ENCODE measurements at regions not wholly inside any gene's neighbourhood (a gene's known extent, or its start where the extent isn't known, plus 50 kb on each side); places are given as distances from the start of the nearest gene placed in this dataset.
"Not testable (repeated sequence)": the region's sequence is repeated elsewhere in the genome, so short reads cannot be mapped to it uniquely, and the experiment has no call there.

DNA sequence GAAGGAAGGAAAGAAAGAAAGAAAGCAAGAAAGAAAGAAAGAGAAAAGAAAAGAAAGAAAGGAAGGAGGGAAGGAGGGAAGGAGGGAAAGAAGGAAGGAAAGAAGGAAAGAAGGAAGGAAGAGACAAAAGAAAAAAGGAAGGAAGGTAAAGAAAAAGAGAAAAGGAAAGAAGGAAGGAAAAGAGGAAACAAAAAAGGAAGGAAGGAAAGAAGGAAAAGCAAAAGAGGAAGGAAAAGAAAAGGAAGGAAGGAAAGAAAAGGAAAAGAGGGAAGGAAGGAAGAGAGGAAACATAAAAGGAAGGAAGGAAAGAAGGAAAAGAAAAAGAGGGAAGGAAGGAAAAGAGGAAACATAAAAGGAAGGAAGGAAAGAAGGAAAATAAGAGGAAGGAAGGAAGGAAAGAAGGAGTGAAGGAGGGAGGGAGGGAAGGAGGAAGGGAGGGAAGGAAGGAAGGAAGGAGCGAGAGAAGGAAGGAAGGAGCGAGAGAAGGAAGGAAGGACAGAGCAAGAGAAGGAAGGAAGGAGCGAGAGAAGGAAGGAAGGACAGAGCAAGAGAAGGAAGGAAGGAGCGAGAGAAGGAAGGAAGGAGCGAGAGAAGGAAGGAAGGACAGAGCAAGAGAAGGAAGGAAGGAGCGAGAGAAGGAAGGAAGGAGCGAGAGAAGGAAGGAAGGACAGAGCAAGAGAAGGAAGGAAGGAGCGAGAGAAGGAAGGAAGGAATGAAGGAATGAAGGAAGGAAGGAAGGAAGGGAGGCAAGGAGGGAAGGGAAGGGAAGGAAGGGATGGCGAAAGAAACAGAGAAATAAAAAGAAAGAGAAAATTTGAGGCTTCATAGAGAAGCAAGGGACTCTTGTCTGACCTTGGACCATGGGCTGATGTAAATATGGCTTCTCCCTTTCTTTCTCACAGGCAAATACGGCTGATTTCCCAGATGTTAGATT lies 266.3 kb downstream of the ASMT start:
- POLR2A ChIA-PET; ATAC-seq; in situ Hi-C loops (cut with HindIII; ENCODE audit: extremely low pct_ligation_motif_present, low pct_unique_long_range_greater_than_20kb); H3K4me3 ChIP-seq (replicated peaks in 1 of 3; ENCODE audit: insufficient read depth in 1 of 3, low read depth in 2 of 3, low read length in 3 of 3); BruUV-seq (replicated peaks); H3K79me2 ChIP-seq (ENCODE audit: insufficient read depth, low read length); H3K36me3 ChIP-seq (replicated peaks in 1 of 2; ENCODE audit: control insufficient read depth in 1 of 2, insufficient read depth in 2 of 2, low read length in 2 of 2); H3K27ac ChIP-seq (ENCODE audit: extremely low read length, insufficient read depth, low read length); CTCF ChIA-PET (ENCODE audit: low intra/inter-chr PET ratio, low total read pairs); H2AFZ ChIP-seq (ENCODE audit: low read length); H3K9me3 ChIP-seq (ENCODE audit: low read length); FAIRE-seq; H3K27me3 ChIP-seq (ENCODE audit: control insufficient read depth in 1 of 2, insufficient read depth in 2 of 2, low read length in 2 of 2); H3K4me2 ChIP-seq (ENCODE audit: low read depth, low read length); intact Hi-C loops (cut with micrococcal nuclease; ENCODE audit: unreplicated experiment); H4K20me1 ChIP-seq (ENCODE audit: insufficient read depth, low read length); H3K4me1 ChIP-seq (ENCODE audit: insufficient read depth, low read length); DNase-seq (ENCODE audit: low spot score); H3K9ac ChIP-seq (ENCODE audit: insufficient read depth, low read depth, low read length): not testable (repeated sequence)
- TF ChIP-seq, protein P1, sequence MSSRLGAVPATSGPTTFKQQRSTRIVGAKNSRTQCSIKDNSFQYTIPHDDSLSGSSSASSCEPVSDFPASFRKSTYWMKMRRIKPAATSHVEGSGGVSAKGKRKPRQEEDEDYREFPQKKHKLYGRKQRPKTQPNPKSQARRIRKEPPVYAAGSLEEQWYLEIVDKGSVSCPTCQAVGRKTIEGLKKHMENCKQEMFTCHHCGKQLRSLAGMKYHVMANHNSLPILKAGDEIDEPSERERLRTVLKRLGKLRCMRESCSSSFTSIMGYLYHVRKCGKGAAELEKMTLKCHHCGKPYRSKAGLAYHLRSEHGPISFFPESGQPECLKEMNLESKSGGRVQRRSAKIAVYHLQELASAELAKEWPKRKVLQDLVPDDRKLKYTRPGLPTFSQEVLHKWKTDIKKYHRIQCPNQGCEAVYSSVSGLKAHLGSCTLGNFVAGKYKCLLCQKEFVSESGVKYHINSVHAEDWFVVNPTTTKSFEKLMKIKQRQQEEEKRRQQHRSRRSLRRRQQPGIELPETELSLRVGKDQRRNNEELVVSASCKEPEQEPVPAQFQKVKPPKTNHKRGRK (CRISPR knock-in tag; IDR thresholded peaks at IDR 0.05), result peak; percentile 95
- peak; percentile 23 for TF ChIP-seq HNRNPK (IDR thresholded peaks at IDR 0.05; ENCODE audit: low read depth, low read length, poor library complexity, severe bottlenecking)
- 25% methylated on average over 10 of the region's 10 CpGs for WGBS (ENCODE audit: low lambda C conversion rate)

DNA sequence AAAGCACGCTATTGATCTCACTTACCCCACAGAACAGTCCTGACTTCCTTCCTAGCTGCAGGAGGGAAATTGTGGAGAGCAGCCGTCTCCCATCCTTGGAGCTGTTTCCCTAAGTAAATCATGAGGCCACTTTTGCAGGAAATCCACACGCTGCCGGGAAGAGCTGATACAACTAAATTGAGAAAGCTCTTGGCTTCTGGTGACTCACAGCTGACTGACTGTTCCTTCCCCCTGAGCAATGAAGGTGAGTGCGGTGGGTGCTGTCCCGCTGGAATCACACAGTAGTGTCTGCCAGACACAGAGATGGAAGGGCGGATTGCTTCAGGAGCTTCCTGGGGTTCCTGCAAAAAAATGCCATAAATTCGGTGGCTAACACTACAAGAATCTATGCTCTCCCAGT lies 268.9 kb downstream of the ASMT start:
- intact Hi-C loops (cut with micrococcal nuclease; ENCODE audit: unreplicated experiment), result no loop called here
- Histone ChIP-seq H3K9ac (ENCODE audit: insufficient read depth, low read depth, low read length) (no peak overlapping the region), H3K4me2 (ENCODE audit: low read depth, low read length) (no peak overlapping the region), H3K4me1 (ENCODE audit: insufficient read depth, low read length) (peaks cover 10% of the 10 kb centered on the region; the same call in 1 of the 2 replicates), H3K27me3 (ENCODE audit: control insufficient read depth in 1 of 2, insufficient read depth in 2 of 2, low read length in 2 of 2) (peaks cover 0 to 4% of the 10 kb centered on the region in 2 experiments; a peak in 2 of 5 replicates), H3K4me3 (replicated peaks in 1 of 3; ENCODE audit: insufficient read depth in 1 of 3, low read depth in 2 of 3, low read length in 3 of 3) (no peak overlapping the region), H4K20me1 (ENCODE audit: insufficient read depth, low read length) (no peaks in the 10 kb centered on the region), H3K79me2 (ENCODE audit: insufficient read depth, low read length) (no peaks in the 10 kb centered on the region), H3K27ac (ENCODE audit: extremely low read length, insufficient read depth, low read length) (no peak overlapping the region), H3K9me3 (ENCODE audit: low read length) (no peaks in the 10 kb centered on the region), H3K36me3 (replicated peaks in 1 of 2; ENCODE audit: control insufficient read depth in 1 of 2, insufficient read depth in 2 of 2, low read length in 2 of 2) (no peaks in the 10 kb centered on the region), H2AFZ (ENCODE audit: low read length) (no peak overlapping the region)
- no peak for FAIRE-seq
- BruUV-seq (replicated peaks), result no TSS peak
- WGBS (ENCODE audit: low lambda C conversion rate), result 22% methylated on average over 6 of the region's 8 CpGs
- no peak; the same call in 2 of the 3 replicates for ATAC-seq
- no peak for DNase-seq (ENCODE audit: low spot score)
- ChIA-PET CTCF (ENCODE audit: low intra/inter-chr PET ratio, low total read pairs) (no interaction called here), POLR2A (no interaction called here)
- in situ Hi-C loops (cut with HindIII; ENCODE audit: extremely low pct_ligation_motif_present, low pct_unique_long_range_greater_than_20kb), result no loop called here
- no peak for TF ChIP-seq NR2F1 (CRISPR knock-in tag; IDR thresholded peaks at IDR 0.05)
- TF ChIP-seq FOSL2 (CRISPR knock-in tag; IDR thresholded peaks at IDR 0.05), result peak; percentile 40; the same call in 1 of the 2 replicates

Measured in HepG2 (cell line).